Smooth muscle cell (in vitro differentiated cells): ENCODE measurements at regions not wholly inside any gene's neighbourhood (a gene's known extent, or its start where the extent isn't known, plus 50 kb on each side); places are given as distances from the start of the nearest gene placed in this dataset.
"Not testable (repeated sequence)": the region's sequence is repeated elsewhere in the genome, so short reads cannot be mapped to it uniquely, and the experiment has no call there.

Experiments
- DNase-seq: peaks from one replicate; lab custom pipeline; 2025; ENCODE audit not compliant: unreplicated experiment; lab: John Stamatoyannopoulos, UW
- H2AFZ ChIP-seq: fragments of 200-600 bp; sonication (generic); 2 replicates; pipeline ENCODE4 v1.6.0; 2016; ENCODE audit warnings: antibody characterized with exemption, low read depth, mild to moderate bottlenecking
- H3F3A ChIP-seq: fragments of 200-600 bp; sonication (generic); 2 replicates; pipeline ENCODE4 v1.6.0; 2017; ENCODE audit warnings: antibody characterized with exemption, low read depth
- H3K27ac ChIP-seq: fragments of 200-600 bp; sonication (generic); 2 replicates; pipeline ENCODE4 v1.5.1; 2016; ENCODE audit warnings: low read depth, mild to moderate bottlenecking
- H3K27me3 ChIP-seq: fragments of 200-600 bp; sonication (generic); 2 replicates; pipeline ENCODE4 v1.6.1; 2016; ENCODE audit warnings: low read depth, mild to moderate bottlenecking
- H3K36me3 ChIP-seq: fragments of 200-600 bp; sonication (generic); 2 replicates; pipeline ENCODE4 v1.5.1; 2016; ENCODE audit warnings: low read depth
- H3K4me1 ChIP-seq: fragments of 200-600 bp; sonication (generic); 2 replicates; pipeline ENCODE4 v1.5.1; 2016; ENCODE audit warnings: low read depth
- H3K4me2 ChIP-seq: fragments of 200-600 bp; sonication (generic); 2 replicates; pipeline ENCODE4 v1.6.0; 2016; ENCODE audit warnings: mild to moderate bottlenecking
- H3K4me3 ChIP-seq: fragments of 200-600 bp; sonication (generic); 2 replicates; pipeline ENCODE4 v1.5.1; 2016; ENCODE audit warnings: mild to moderate bottlenecking
- H3K79me2 ChIP-seq: fragments of 200-600 bp; sonication (generic); 2 replicates; pipeline ENCODE4 v1.6.0; 2016; ENCODE audit warnings: low read depth, mild to moderate bottlenecking
- H3K9ac ChIP-seq: fragments of 200-600 bp; sonication (generic); 2 replicates; pipeline ENCODE4 v1.6.0; 2016; ENCODE audit warnings: low read depth
- H3K9me3 ChIP-seq: fragments of 200-600 bp; sonication (generic); replicated peaks from 2 replicates; pipeline ENCODE4 v1.5.1; 2016; ENCODE audit warnings: low read depth
- H4K20me1 ChIP-seq: fragments of 200-600 bp; sonication (generic); 2 replicates; pipeline ENCODE4 v1.6.0; 2016; ENCODE audit warnings: low read depth
- WGBS: methylation state at CpG from one replicate; pipeline ENCODE4 v1.1.7; 2016; ENCODE audit warnings: low lambda C conversion rate; 5-methylcytosine and 5-hydroxymethylcytosine counted together
- TF ChIP-seq, protein P1 (sequence below): fragments of 200-600 bp; sonication (generic); IDR thresholded peaks from 2 replicates; pipeline ENCODE4 v1.5.1; 2017; ENCODE audit warnings: borderline replicate concordance, mild to moderate bottlenecking, antibody characterized with exemption; ENCODE audit not compliant: insufficient read depth, poor library complexity, severe bottlenecking

DNA sequence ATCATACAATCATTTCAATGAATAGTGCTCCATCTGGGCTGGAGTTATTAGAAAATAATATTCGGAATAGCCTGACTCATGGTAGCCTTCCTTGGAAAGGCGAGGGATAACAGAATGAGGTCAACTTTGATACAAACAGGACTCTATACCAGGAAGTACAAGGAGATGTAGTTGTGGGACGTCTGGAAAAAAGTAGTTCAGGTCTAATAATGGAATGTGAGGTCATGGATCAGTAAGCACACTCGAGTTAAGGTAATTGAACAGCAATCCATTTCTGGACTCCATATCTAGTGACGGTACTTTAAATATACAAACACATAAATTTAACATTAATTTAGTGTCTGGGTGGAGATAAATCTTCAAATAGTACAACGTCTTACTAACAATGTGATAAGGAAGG, 1204.0 kb upstream of the ADGRB3 start:
- no peak overlapping the region for H3K4me3 ChIP-seq
- H3K79me2 ChIP-seq: no peaks in the 10 kb centered on the region
- no peak overlapping the region for H3K27ac ChIP-seq
- H3K9ac ChIP-seq: no peak overlapping the region
- WGBS: 78% methylated on average over 6 of the region's 6 CpGs
- no peaks in the 10 kb centered on the region for H3K4me1 ChIP-seq
- H3F3A ChIP-seq: no peaks in the 10 kb centered on the region
- H3K9me3 ChIP-seq: no peaks in the 10 kb centered on the region
- H4K20me1 ChIP-seq: no peaks in the 10 kb centered on the region
- DNase-seq: no peak
- no peaks in the 10 kb centered on the region for H3K27me3 ChIP-seq
- TF ChIP-seq, protein P1, sequence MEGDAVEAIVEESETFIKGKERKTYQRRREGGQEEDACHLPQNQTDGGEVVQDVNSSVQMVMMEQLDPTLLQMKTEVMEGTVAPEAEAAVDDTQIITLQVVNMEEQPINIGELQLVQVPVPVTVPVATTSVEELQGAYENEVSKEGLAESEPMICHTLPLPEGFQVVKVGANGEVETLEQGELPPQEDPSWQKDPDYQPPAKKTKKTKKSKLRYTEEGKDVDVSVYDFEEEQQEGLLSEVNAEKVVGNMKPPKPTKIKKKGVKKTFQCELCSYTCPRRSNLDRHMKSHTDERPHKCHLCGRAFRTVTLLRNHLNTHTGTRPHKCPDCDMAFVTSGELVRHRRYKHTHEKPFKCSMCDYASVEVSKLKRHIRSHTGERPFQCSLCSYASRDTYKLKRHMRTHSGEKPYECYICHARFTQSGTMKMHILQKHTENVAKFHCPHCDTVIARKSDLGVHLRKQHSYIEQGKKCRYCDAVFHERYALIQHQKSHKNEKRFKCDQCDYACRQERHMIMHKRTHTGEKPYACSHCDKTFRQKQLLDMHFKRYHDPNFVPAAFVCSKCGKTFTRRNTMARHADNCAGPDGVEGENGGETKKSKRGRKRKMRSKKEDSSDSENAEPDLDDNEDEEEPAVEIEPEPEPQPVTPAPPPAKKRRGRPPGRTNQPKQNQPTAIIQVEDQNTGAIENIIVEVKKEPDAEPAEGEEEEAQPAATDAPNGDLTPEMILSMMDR: no peak
- H3K4me2 ChIP-seq: no peak overlapping the region
- no peaks in the 10 kb centered on the region for H3K36me3 ChIP-seq
- no peak overlapping the region for H2AFZ ChIP-seq

DNA sequence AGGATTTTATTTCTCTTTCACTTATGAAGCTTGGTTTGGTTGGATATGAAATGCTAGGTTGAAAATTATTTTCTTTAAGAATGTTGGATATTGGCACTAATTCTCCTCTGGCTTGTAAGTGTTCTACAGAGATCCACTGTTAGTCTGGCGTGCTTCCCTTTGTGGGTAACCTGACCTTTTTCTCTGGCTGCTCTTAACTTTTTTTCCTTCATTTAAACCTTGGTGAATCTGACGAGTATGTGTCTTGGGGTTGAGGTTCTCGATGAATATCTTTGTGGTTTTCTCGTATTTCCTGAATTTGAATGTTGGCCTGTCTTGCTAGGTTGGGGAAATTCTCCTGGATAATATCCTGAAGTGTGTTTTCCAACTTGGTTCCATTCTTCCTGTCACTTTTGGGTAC, 1208.4 kb upstream of the ADGRB3 start:
- not testable (repeated sequence) for H3K9me3 ChIP-seq, H3K4me1 ChIP-seq, H2AFZ ChIP-seq, H3K79me2 ChIP-seq, H3K36me3 ChIP-seq, H3K27me3 ChIP-seq, H4K20me1 ChIP-seq, H3K4me3 ChIP-seq, H3K9ac ChIP-seq, H3K4me2 ChIP-seq, H3K27ac ChIP-seq, H3F3A ChIP-seq, DNase-seq
- 90% methylated on average over 4 of the region's 4 CpGs for WGBS

GRCh38 chr6:67412035-67412434, 1223.0 kb upstream of the ADGRB3 start:
- H3K4me2 ChIP-seq: no peak overlapping the region
- no peaks in the 10 kb centered on the region for H3K9me3 ChIP-seq
- no peak overlapping the region for H2AFZ ChIP-seq
- WGBS: 86% methylated on average over 3 of the region's 3 CpGs
- no peak overlapping the region for H3K9ac ChIP-seq
- H3K4me1 ChIP-seq: no peaks in the 10 kb centered on the region
- H3K79me2 ChIP-seq: no peaks in the 10 kb centered on the region
- no peaks in the 10 kb centered on the region for H3K27me3 ChIP-seq
- H3K4me3 ChIP-seq: no peak overlapping the region
- no peak overlapping the region for H3K27ac ChIP-seq
- no peaks in the 10 kb centered on the region for H3F3A ChIP-seq
- DNase-seq: no peak
- no peaks in the 10 kb centered on the region for H3K36me3 ChIP-seq
- TF ChIP-seq, protein P1: no peak
- H4K20me1 ChIP-seq: no peaks in the 10 kb centered on the region

DNA sequence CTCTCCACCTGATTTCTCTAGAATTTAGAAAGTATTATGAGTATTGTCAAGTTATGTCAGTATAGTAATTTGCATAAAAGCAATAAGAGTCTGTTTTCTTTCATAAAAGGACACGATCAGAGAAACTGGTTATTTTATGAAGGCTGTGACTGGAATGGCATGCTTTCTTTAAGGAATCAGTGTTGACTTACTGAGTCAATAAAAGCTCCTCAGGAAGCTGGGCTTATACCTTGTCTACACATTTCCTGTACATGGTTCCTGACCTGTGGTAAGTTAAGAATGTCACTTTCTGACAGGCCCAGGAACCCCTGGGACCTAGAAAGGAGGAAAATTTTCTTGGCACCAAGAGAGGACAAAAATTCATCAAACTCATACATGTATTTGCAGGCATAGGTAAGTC, 1224.0 kb upstream of the ADGRB3 start:
- no peak for DNase-seq
- Histone ChIP-seq H3K79me2 (no peaks in the 10 kb centered on the region), H3K4me1 (no peaks in the 10 kb centered on the region), H3K4me2 (no peak overlapping the region), H3K9ac (no peak overlapping the region), H2AFZ (no peak overlapping the region), H3K27ac (no peak overlapping the region), H4K20me1 (no peaks in the 10 kb centered on the region), H3K27me3 (no peaks in the 10 kb centered on the region), H3K4me3 (no peak overlapping the region), H3K36me3 (no peaks in the 10 kb centered on the region), H3K9me3 (no peaks in the 10 kb centered on the region), H3F3A (no peaks in the 10 kb centered on the region)
- WGBS: 61% methylated on average over 1 of the region's 1 CpG
- TF ChIP-seq, protein P1: no peak
